ENCODE measurements at regions not wholly inside any gene's neighbourhood (a gene's known extent, or its start where the extent isn't known, plus 50 kb on each side); places are given as distances from the start of the nearest gene placed in this dataset.
"Not testable (repeated sequence)": the region's sequence is repeated elsewhere in the genome, so short reads cannot be mapped to it uniquely, and the experiment has no call there.

DNA sequence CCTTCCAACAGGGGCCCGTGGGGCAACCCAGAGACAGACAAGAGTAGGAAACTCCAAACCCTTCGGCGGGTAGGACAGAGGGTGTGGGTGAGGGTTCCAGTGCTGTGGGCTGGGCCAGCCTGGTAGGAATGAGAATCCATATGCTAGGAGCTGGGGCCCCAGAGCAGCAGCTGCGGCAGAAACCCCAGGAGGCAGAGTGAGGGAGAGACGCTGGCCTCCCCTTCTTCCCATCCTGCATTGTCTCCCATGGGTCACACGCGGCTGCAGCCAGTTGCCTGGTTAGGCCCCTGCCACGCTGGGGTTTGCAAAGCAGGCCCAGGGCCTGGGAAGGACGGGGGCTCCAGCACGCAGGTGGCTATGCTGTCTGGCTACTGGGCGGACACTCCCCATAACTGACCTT is 113.1 kb upstream of the CCZ1B start:
- not testable (repeated sequence) for DNase-seq

DNA sequence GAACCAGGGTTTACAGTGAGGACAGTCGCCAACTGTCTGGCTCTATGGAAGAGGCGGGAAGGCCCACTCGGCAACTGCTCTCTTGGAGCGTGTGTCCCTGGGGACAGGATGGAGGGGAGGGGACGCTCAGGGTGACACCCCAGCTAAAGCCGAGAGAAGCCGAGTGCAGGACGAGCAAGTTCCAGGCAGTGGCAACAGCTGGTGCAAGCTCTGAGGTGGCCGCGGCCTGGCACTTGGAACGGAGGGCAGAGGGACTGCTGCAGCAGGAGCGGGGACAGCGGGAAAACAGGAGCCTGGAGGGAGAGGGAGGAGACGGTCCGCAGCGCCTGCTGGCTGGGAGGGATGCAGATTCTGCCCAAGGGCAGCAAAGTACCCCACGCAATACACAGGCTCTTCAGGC is 113.8 kb upstream of the CCZ1B start:
- not testable (repeated sequence) for DNase-seq

DNA sequence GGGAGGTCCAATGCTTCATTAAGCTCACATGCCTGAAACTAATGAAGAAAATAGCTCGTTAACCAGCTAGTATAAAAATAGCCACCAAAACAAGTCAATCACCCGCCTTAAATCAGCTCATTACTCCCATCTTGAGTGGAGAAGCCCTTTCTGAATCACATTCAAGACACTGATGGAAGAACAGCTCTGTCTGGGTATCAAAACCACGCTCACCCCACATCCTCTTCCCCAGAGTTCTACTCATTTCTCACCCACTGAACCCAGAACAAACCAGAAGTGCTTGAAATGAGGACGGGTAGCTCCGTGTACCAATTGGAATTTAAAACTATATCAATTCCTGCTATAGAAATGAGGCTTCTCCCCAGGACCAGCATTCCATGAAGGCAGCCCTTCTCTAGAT is 120.8 kb upstream of the CCZ1B start:
- DNase-seq = not testable (repeated sequence)

DNA sequence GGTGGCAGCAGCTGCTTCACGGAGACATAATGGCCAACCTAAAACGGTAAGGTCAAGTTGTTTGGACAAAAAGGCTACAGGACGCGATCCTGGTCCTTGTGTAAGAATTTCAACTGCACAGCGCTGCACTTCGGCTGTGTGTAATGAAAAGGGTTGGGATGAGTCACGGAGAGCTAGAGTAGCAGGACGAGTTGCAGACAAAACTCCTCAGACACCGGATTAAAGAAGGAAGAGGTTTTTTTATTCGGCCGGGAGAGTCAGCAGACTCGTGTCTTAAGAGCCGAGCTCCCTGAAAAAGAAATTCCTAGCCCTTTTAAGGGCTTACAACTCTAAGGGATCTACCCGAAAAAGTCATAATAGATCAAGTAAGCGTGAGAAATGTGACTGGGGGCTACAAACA is 124.2 kb upstream of the CCZ1B start:
- not testable (repeated sequence) for DNase-seq

DNA sequence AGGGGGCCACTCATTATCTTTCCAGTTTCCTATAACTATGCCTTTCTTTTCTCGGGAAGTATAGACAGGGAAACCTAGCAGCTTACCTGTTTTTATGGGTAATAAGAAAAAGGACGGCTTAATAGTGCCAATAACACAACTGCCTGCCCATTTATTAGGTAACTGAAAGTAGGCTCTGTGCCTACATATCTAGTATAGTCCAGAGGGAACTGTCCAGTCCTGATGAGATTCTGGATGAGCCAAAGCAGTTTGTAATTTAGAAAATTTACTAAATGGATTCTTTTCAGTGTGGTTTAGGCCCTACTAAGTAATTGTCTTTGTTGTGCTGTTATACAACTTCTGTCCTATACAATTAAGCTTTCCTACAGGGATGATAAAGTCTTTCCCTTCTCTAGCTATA is 125.5 kb upstream of the CCZ1B start:
- not testable (repeated sequence) for DNase-seq

DNA sequence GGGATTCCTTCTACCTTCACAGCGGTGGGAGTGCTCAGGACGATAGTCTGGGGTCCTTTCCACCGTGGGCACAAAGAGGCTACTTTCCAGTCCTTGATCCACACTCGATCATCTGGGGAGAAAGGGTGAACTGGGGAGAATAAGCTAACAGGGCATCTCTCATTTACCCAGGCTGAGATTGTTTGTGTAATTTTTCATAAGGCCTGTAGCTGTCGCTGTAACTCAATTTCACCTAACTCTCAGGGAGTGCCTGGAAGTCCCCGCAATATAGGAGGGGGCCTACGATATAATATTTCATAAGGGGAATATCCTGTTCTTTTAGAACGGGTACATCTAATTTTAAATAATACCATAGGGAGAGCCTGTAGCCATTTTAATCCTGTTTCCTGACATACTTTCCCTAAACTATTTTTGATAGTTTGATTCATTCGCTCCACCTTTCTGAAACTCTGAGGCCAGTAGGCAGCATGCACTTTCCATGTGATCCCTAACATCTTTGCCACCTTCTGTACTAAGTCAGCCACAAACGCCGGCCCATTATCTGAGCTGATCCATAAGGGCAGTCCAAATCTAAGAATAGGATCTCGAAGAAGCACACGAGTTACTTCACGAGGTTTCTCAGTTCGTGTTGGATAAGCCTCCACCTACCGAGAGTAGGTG is 127.2 kb upstream of the CCZ1B start:
- not testable (repeated sequence) for DNase-seq

DNA sequence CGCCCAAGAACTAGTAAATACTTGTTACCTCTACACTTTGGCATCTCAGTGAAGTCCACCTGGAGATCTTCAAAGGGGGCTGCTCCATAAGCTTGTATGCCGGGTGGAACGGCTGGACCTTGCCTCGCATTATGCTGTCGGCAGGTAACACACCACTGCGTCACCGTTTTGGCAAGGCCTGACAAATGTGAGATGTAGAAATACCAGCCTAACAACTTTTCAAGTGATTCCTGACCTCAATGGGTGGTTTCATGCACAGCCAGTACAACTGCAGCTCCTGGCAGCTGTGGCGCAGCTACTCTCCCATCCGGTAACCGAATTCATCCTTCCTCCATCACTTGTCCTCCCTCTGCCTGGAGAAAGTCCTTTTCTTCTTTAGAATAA is 127.7 kb upstream of the CCZ1B start:
- not testable (repeated sequence) for DNase-seq

DNA sequence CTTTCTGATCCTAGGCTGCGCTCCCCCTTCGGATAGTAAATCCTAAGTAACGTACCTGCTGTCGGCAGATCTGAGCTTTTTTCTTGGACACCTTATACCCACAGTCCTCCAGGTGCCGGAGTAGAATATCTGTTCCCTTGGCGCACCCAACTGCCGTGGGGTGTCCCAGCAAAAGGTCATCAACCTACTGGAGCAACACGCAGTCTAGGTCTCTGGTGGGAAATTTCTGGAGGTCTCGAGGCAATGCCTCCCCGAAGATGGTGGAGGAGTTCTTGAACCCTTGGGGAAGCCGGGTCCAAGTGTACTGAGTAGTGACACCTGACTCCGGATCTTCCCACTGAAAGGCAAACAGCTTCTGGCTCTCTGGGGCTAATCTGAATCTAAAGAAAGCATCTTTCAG is 129.3 kb upstream of the CCZ1B start:
- DNase-seq = not testable (repeated sequence)

DNA sequence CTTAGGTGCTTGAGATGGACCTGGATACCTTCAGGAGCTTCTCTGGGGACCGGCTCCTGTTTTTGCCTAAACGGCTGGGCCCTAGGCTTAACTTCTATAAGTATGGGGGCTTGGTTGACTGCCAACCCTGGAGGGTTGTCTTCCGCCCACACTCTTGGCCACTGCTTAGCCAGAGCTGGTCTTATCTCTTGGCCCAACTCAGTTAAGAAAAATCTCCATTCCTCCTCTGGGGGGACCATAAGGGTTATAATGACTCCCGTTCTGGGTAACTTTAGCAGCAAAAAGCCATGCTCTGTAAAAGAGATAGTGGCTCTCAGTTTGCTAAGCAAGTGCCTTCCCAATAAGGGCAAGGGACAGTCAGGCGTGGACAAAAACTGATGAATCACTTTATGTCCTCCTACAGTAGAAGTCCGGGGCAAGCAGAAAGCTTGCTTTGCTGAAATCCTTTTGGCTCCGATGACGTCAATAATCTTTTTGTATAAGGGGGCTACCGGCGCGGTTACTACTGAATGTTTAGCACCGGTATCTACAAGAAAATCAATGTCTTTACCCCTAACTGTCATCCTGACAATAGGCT is 130.0 kb upstream of the CCZ1B start:
- not testable (repeated sequence) for DNase-seq

DNA sequence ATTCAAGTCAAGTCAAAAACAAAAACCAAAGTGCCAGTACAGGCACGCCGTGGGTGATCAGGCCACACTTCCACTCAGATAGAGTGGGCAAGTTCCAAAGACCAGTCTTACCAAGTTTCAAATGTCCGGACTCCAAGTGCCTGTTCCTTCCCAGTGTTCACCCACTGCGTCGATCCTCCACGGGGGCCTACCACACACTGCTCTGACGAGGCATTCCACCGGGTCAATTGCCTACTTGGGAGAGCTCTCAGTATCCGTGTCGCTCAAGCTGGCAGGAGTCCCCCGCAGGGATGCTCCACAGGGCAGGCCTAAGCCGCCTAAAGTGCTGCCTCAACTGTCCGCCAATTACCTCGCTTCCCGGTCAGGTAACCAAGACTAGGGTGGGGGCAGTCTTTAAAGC is 132.3 kb upstream of the CCZ1B start:
- DNase-seq = not testable (repeated sequence)

DNA sequence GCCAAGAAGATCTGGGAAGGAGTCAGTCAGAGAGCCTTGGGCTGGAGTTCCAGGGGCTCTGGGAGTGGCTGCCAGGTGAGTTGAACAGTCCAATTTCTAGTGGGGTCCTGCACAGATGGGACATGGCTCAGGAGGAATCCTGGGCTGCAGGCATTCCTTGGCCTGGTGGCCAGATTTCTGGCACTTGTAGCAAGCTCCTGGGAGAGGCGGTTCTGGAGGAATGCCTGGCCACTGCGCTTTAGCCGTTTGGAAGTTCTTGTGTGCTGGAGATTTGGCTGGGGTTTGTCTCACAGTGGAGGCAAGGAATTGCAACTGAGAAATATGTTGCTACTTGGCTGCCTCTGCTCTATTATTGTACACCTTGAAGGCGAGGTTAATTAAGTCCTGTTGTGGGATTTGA is 133.9 kb upstream of the CCZ1B start:
- not testable (repeated sequence) for DNase-seq

DNA sequence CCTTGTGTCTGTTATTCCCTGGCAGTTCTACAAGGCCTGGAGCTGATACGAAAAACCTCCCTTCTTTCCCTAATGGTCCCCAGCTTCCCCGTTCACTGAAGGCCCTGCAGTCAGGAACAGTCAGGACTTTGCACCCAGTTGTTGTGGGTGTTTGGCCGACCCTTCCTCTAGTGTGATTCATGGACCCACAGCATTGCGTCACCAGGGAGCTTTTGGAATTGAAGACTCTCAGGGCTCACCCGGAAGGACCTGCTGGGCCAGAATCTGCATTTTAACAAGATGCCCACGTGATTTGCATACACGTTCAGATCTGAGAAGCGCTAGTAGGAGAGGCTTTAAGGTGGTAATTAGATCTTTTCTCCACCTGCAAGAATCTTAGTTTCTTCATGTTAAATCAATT is 136.8 kb upstream of the CCZ1B start:
- not testable (repeated sequence) for DNase-seq

DNA sequence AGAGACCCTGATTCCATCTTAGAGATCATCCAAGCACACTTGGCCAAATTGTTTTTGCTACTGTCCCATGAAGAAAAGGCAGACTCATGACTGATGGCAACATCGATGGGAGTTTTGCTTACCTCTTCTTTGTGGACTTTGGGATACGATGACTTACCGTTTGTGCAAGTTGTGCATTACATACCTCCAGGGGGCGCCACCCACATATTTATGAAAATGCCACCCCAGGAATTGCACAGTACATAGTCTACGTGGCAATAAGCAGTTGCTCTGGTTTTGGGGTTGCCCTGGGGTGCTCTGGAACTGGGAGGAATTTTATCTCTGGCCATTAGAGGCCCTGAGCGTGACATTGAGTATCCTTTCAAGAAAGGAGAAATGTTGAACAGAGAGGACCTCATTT is 139.0 kb upstream of the CCZ1B start:
- DNase-seq = peak; percentile 68 to 74

DNA sequence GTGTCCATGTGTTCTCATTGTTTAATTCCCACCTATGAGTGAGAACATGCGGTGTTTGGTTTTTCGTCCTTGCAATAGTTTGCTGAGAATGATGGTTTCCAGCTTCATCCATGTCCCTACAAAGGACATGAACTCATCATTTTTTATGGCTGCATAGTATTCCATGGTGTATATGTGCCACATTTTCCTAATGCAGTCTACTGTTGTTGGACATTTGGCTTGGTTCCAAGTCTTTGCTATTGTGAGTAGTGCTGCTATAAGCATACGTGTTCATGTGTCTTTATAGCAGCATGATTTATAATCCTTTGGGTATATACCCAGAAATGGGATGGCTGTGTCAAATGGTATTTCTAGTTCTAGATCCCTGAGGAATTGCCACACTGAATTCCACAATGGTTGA is 144.1 kb upstream of the CCZ1B start:
- DNase-seq = not testable (repeated sequence)

DNA sequence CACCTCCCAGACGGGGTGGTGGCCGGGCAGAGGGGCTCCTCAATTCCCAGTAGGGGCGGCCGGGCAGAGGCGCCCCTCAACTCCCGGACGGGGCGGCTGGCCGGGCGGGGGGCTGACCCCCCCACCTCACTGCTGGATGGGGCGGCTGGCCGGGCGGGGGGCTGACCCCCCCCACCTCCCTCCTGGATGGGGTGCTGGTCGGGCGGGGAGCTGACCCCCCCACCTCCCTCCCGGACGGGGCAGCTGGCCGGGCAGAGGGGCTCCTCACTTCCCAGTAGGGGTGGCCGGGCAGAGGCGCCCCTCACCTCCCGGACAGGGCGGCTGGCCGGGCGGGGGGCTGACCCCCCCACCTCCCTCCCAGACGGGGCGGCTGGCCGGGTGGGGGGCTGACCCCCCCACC is 148.8 kb upstream of the CCZ1B start:
- DNase-seq = not testable (repeated sequence)

DNA sequence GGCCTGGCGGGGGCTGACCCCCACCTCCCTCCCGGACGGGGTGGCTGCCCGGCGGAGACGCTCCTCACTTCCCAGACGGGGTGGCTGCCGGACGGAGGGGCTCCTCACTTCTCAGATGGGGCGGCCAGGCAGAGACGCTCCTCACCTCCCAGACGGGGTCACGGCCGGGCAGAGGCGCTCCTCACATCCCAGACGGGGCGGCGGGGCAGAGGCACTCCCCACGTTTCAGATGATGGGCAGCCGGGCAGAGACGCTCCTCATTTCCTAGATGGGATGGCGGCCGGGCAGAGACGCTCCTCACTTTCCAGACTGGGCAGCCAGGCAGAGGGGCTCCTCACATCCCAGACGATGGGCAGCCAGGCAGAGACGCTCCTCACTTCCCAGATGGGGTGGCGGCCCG is 149.3 kb upstream of the CCZ1B start:
- not testable (repeated sequence) for DNase-seq

DNA sequence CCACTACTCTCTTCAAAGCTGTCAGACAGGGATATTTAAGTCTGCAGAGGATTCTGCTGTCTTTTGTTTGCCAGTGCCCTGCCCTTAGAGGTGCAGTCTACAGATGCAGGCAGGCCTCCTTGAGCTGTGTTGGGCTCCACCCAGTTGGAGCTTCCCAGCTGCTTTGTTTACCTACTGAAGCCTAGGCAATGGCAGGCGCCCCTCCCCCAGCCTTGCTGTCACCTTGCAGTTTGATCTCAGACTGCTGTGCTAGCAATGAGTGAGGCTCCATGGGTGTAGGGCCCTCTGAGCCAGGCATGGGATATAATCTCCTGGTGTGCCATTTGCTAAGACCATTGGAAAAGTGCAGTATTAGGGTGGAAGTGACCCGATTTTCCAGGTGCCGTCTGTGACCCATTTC is 151.3 kb upstream of the CCZ1B start:
- not testable (repeated sequence) for DNase-seq

DNA sequence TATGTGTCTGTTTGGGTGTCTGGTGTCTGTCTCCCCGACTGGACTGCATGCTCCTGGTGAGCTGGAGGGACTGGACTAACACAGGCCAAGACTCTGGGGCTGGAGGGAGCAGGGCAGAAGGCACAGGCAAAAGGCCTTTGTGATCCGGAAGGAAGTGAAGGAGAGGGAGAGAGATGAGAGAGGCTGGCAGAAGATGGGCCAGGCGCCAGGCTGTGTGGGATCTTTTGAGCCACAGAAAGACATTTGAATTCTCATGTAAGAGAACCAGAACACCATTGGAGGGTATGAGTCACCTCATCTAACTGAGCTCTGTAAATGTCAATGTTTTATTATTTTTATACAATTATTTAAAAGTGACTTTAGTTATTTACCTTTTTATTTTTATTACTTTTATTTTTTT is 152.3 kb upstream of the CCZ1B start:
- not testable (repeated sequence) for DNase-seq

DNA sequence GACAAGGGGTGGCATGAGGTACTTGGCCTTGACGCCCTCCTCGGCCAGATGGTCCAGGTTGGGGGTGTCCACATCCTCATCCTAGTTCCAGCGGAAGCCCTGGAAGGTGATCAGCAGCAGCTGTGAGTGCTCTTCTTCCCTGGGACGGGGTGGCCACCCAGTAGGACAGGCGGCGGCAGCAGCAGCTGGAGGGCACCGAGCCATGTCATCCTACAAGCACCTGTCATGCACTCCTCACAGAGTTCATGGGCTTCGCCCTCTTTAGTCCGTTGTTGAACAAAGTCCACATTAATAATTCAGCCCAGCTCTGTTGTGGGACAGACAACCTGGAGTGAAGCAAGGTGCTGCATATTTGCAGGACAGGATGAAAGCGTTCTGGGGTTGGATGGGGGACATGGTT is 153.4 kb upstream of the CCZ1B start:
- not testable (repeated sequence) for DNase-seq

DNA sequence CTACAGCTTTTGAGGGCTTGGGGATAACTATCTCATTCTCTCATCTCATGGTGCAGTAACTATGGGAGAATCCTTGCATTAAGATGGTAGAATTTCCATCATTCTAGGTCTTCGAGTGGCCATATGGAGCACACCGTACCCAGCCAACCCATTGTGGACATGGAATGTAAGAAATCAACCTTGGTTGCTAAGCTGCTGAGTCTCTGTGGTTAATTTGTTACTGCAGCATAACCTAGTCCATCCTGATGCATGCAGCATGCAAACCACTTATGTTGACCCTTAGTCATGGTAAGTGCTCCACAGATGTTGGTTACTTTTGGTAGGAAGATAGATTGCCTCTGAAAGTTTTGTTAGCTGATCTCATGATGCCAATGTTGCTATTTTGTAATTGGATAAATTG is 156.3 kb upstream of the CCZ1B start:
- not testable (repeated sequence) for DNase-seq

DNA sequence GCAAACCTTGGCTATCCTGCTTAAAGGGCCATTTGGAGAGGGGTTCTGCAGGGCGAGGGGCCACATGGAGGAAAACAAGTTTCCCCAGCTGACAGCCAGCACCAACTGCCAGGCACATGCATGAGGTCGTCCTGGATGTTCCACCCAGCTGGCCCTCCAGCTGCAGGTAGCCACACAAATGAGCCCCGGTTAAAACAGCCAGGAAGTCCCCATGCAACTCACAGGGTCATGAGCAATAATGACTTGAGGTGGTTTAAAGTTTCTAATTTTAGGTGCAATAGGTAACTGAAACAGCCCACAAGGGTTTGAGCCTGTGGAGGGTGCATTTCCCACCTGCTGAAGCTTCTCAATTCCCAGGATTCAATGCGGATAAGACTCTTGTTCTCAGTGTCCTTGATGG is 160.8 kb upstream of the CCZ1B start:
- not testable (repeated sequence) for DNase-seq

DNA sequence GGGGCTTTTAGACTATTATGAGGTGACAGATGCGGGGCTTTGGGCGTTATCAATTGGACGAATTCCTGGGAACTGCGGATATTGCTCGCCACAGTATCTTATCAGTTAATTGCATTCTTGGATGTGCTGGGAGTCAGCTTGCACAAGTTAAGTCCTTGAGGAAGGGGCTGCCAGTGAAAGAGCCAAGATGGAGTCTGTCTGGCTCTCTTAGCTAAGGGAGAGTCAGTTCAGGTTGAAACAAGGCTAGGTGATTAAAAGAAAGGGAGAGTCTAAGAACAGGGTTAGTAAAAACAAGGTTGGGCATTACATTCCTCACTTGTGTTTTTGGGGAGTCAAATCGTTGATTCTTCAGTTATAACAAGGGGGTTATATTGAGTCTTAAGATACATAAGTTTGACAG is 162.5 kb upstream of the CCZ1B start:
- DNase-seq = not testable (repeated sequence)

DNA sequence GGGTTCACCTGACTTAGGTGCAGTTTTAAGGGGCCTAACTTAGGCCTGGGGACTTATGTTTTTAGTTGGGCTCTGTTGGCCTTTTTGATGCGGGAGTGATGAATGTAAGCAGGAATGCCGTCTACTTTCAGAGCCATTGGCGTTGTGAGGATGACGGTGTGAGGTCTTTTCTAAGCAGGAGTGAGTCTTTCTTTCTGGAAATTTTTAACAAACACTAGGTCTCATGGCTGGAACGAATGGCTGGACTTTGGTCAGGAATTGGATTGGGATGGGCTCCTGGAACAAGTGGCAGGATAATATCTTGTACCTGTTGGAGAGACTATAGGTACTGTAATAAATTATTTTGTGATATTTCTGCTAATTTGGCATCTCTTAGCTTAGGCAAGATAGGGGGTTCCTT is 163.9 kb upstream of the CCZ1B start:
- not testable (repeated sequence) for DNase-seq

DNA sequence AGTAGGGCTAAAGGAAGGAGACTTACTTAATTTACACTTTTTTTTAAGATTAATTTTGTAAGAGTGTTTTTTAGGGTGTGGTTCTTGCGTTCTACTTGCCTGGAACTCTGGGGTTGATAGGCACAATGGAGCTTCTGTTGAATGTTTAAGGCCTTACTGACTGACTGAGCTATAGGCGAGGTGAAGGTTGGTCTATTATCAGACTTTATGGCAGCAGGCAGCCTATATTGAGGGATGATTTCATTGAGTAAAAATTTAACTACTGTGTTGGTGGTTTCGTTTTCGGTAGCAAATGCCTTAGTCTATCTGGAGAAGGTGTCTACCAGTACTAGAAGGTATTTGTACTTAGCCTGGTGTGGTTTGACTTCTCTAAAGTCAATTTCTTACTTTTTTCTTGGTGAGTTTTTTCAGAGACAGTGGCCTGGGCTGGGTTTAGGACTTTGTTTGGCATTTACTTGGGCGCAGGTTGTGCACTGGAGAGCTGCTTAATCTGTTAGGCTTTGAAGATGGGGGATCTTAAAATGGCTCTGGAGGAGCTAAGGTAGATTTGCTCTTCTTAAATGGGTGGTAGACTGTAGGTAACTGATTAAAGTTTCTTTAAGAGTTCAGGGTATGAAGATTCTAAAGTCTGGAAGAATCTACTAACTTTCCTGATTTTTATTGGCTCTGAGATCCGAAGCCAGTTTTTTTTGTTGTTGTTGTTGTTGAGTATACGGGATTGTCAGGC is 164.5 kb upstream of the CCZ1B start:
- DNase-seq = not testable (repeated sequence)

Measured in stimulated activated CD4-positive, alpha-beta T cell treated with anti-CD3 and anti-CD28 coated beads, Interleukin-2, amount 100 ng/mL, for 24 hours (primary cell).